OCI-LY1 (cell line): ENCODE measurements at regions not wholly inside any gene's neighbourhood (a gene's known extent, or its start where the extent isn't known, plus 50 kb on each side); places are given as distances from the start of the nearest gene placed in this dataset.

ENCODE experiments used
- H2AFZ ChIP-seq: fragments of 200-600 bp; sonication (generic), shearing (Covaris generic); 2 replicates; pipeline ENCODE4 v1.6.0; 2014; ENCODE audit warnings: antibody characterized with exemption, mild to moderate bottlenecking, low read length
- H3F3A ChIP-seq: fragments of 200-600 bp; sonication (generic), shearing (Covaris generic); 2 replicates; pipeline ENCODE4 v1.6.0; 2014; ENCODE audit warnings: mild to moderate bottlenecking, antibody characterized with exemption, low read length, moderate library complexity; ENCODE audit not compliant: insufficient read depth
- H3K27ac ChIP-seq: fragments of 200-600 bp; sonication (generic); 2 replicates; pipeline ENCODE4 v1.5.1; 2014; ENCODE audit warnings: low read length, mixed run types, mild to moderate bottlenecking, low read depth; ENCODE audit not compliant: poor library complexity, severe bottlenecking
- H3K27me3 ChIP-seq: fragments of 200-600 bp; sonication (generic); 2 replicates; pipeline ENCODE4 v1.6.0; 2014; ENCODE audit warnings: antibody characterized with exemption, mild to moderate bottlenecking, low read length, moderate library complexity; ENCODE audit not compliant: insufficient read depth
- H3K36me3 ChIP-seq: fragments of 200-600 bp; sonication (generic); 2 replicates; pipeline ENCODE4 v1.6.1; 2014; ENCODE audit warnings: mild to moderate bottlenecking, antibody characterized with exemption, low read length, moderate library complexity, mixed read lengths; ENCODE audit not compliant: insufficient read depth
- H3K4me1 ChIP-seq: fragments of 200-600 bp; sonication (generic); 2 replicates; pipeline ENCODE4 v1.5.1; 2014; ENCODE audit warnings: mild to moderate bottlenecking, low read length, moderate library complexity; ENCODE audit not compliant: insufficient read depth, severe bottlenecking
- H3K4me2 ChIP-seq: fragments of 200-600 bp; sonication (generic), shearing (Covaris generic); 2 replicates; pipeline ENCODE4 v1.6.1; 2014; ENCODE audit warnings: low read length
- H3K4me3 ChIP-seq: fragments of 200-600 bp; sonication (generic); 2 replicates; pipeline ENCODE4 v1.5.1; 2014; ENCODE audit warnings: low read length, low read depth, mild to moderate bottlenecking, mixed read lengths; ENCODE audit not compliant: poor library complexity, severe bottlenecking
- H3K79me2 ChIP-seq: fragments of 200-600 bp; shearing (Covaris generic); 2 replicates; pipeline ENCODE4 v1.6.1; 2016; ENCODE audit warnings: mixed run types, low read length, mixed read lengths; ENCODE audit not compliant: insufficient read depth
- H3K9ac ChIP-seq: fragments of 200-600 bp; sonication (generic), shearing (Covaris generic); 2 replicates; pipeline ENCODE4 v1.6.1; 2014; ENCODE audit warnings: mild to moderate bottlenecking, low read length, mixed read lengths
- H3K9me2 ChIP-seq: fragments of 200-600 bp; sonication (generic), shearing (Covaris generic); 2 replicates; pipeline ENCODE4 v1.6.1; 2014; ENCODE audit warnings: low read depth, mild to moderate bottlenecking, low read length, mixed read lengths
- H3K9me3 ChIP-seq: fragments of 200-600 bp; shearing (Covaris generic); 2 replicates; pipeline ENCODE4 v1.6.1; 2014; ENCODE audit warnings: low read length, mixed read lengths
- H4K20me1 ChIP-seq: fragments of 200-600 bp; sonication (generic), shearing (Covaris generic); 2 replicates; pipeline ENCODE4 v1.6.0; 2016; ENCODE audit warnings: mild to moderate bottlenecking, low read length; ENCODE audit not compliant: insufficient read depth
- EZH2 ChIP-seq: fragments of 200-600 bp; sonication (generic), shearing (Covaris generic); IDR thresholded peaks from 2 replicates; pipeline ENCODE4 v1.8.0; 2017; ENCODE audit warnings: borderline replicate concordance, mixed run types, mild to moderate bottlenecking, antibody characterized with exemption, low read length, moderate library complexity, mixed read lengths
- TF ChIP-seq, protein P1 (sequence below): fragments of 200-600 bp; sonication (generic), shearing (Covaris generic); IDR thresholded peaks from 2 replicates; pipeline ENCODE4 v1.5.1; 2017; ENCODE audit warnings: mild to moderate bottlenecking, antibody characterized with exemption, low read length, moderate library complexity, mixed read lengths

GRCh38 chr21:28636752-28637691 lies 355.7 kb downstream of the LTN1 start:
- H3K79me2 ChIP-seq, result no peaks in the 10 kb centered on the region
- H3K9me3 ChIP-seq, result no peaks in the 10 kb centered on the region
- no peak overlapping the region for H2AFZ ChIP-seq
- H3K9me2 ChIP-seq, result no peaks in the 10 kb centered on the region
- H3K4me1 ChIP-seq, result no peaks in the 10 kb centered on the region
- H3K9ac ChIP-seq, result no peak overlapping the region
- no peaks in the 10 kb centered on the region for H3F3A ChIP-seq
- no peak for TF ChIP-seq EZH2
- TF ChIP-seq, protein P1, sequence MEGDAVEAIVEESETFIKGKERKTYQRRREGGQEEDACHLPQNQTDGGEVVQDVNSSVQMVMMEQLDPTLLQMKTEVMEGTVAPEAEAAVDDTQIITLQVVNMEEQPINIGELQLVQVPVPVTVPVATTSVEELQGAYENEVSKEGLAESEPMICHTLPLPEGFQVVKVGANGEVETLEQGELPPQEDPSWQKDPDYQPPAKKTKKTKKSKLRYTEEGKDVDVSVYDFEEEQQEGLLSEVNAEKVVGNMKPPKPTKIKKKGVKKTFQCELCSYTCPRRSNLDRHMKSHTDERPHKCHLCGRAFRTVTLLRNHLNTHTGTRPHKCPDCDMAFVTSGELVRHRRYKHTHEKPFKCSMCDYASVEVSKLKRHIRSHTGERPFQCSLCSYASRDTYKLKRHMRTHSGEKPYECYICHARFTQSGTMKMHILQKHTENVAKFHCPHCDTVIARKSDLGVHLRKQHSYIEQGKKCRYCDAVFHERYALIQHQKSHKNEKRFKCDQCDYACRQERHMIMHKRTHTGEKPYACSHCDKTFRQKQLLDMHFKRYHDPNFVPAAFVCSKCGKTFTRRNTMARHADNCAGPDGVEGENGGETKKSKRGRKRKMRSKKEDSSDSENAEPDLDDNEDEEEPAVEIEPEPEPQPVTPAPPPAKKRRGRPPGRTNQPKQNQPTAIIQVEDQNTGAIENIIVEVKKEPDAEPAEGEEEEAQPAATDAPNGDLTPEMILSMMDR, result no peak
- H3K27me3 ChIP-seq, result no peaks in the 10 kb centered on the region
- H3K4me2 ChIP-seq, result no peak overlapping the region
- no peaks in the 10 kb centered on the region for H4K20me1 ChIP-seq
- H3K4me3 ChIP-seq, result no peak overlapping the region
- no peak overlapping the region for H3K27ac ChIP-seq
- H3K36me3 ChIP-seq, result no peaks in the 10 kb centered on the region

DNA sequence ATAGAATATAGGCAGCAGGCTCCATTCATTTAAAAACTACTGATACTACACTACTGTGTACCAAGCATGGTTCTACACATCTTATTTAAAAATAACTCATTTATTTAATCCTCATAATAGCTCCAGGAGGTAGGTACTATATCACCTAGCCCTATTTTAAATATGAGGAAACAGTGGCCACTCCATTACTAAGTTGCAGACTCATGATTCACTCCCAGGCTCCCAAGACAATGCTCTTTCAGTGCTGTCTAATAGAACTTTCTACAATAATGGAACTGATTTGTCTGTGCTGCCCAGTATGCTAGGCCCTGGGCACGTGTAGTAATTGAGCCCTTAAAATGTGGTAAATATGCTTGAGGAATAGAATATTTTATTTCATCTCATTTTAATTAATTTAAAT lies 357.1 kb downstream of the LTN1 start:
- no peaks in the 10 kb centered on the region for H3K9me3 ChIP-seq
- H3K4me2 ChIP-seq, result no peak overlapping the region
- H3K4me3 ChIP-seq, result no peak overlapping the region
- H3K36me3 ChIP-seq, result no peaks in the 10 kb centered on the region
- no peaks in the 10 kb centered on the region for H3K9me2 ChIP-seq
- H3K4me1 ChIP-seq, result no peaks in the 10 kb centered on the region
- no peaks in the 10 kb centered on the region for H3K27me3 ChIP-seq
- no peaks in the 10 kb centered on the region for H3K79me2 ChIP-seq
- TF ChIP-seq, protein P1, result no peak
- TF ChIP-seq EZH2, result no peak
- H2AFZ ChIP-seq, result no peak overlapping the region
- H3K9ac ChIP-seq, result no peak overlapping the region
- H3K27ac ChIP-seq, result no peak overlapping the region
- H4K20me1 ChIP-seq, result no peaks in the 10 kb centered on the region
- H3F3A ChIP-seq, result no peaks in the 10 kb centered on the region

- Histone ChIP-seq H3K27ac (no peak overlapping the region), H4K20me1 (no peaks in the 10 kb centered on the region), H3K36me3 (no peaks in the 10 kb centered on the region), H3F3A (no peaks in the 10 kb centered on the region), H3K4me2 (no peak overlapping the region), H3K27me3 (no peaks in the 10 kb centered on the region), H3K4me1 (no peaks in the 10 kb centered on the region), H3K9me2 (no peaks in the 10 kb centered on the region), H3K79me2 (no peaks in the 10 kb centered on the region), H3K9ac (no peak overlapping the region), H3K4me3 (no peak overlapping the region), H3K9me3 (no peaks in the 10 kb centered on the region), H2AFZ (no peak overlapping the region)
- TF ChIP-seq, protein P1, result no peak
- TF ChIP-seq EZH2, result no peak
These were observed 358.7 kb downstream of the LTN1 start for GRCh38 chr21:28633839-28634555.
